ENCODE measurements at regions not wholly inside any gene's neighbourhood (a gene's known extent, or its start where the extent isn't known, plus 50 kb on each side); places are given as distances from the start of the nearest gene placed in this dataset.

GRCh38 chr2:16261071-16261470 lies 320.7 kb downstream of the MYCN start:
- H3K4me1 ChIP-seq (ENCODE audit: insufficient read depth, low read length): no peaks in the 10 kb centered on the region
- no peak overlapping the region for H3K27ac ChIP-seq (ENCODE audit: low read depth in 1 of 2, low read length in 2 of 2)
- H3K27me3 Mint-ChIP-seq: no peaks in the 10 kb centered on the region
- H3K27me3 ChIP-seq (ENCODE audit: control insufficient read depth in 1 of 2, insufficient read depth in 2 of 2, low read length in 2 of 2): no peaks in the 10 kb centered on the region
- POLR2A ChIA-PET: no interaction called here
- DNase-seq (no peak), ATAC-seq (ENCODE audit: poor library complexity) (no peak)
- no peaks in the 10 kb centered on the region for H3K9me3 ChIP-seq (ENCODE audit: control insufficient read depth in 1 of 2, insufficient read depth in 1 of 2, low read length in 2 of 2)
- no peak overlapping the region for H3K4me3 ChIP-seq (ENCODE audit: low read length)
- no peaks in the 10 kb centered on the region for H3K36me3 Mint-ChIP-seq (ENCODE audit: low read depth)
- no peak for TF ChIP-seq CTCF (IDR thresholded peaks at IDR 0.05)
- CTCF ChIA-PET: no interaction called here
- H3K4me1 Mint-ChIP-seq (ENCODE audit: low read depth): peaks cover 11% of the 10 kb centered on the region
- H3K36me3 ChIP-seq (ENCODE audit: insufficient read depth, low read length): no peaks in the 10 kb centered on the region
- no peak overlapping the region for H3K4me3 Mint-ChIP-seq
- intact Hi-C loops (cut with DNase I, micrococcal nuclease): no loop called here
- no peaks in the 10 kb centered on the region for H3K9me3 Mint-ChIP-seq
- no peak overlapping the region for H3K27ac Mint-ChIP-seq

DNA sequence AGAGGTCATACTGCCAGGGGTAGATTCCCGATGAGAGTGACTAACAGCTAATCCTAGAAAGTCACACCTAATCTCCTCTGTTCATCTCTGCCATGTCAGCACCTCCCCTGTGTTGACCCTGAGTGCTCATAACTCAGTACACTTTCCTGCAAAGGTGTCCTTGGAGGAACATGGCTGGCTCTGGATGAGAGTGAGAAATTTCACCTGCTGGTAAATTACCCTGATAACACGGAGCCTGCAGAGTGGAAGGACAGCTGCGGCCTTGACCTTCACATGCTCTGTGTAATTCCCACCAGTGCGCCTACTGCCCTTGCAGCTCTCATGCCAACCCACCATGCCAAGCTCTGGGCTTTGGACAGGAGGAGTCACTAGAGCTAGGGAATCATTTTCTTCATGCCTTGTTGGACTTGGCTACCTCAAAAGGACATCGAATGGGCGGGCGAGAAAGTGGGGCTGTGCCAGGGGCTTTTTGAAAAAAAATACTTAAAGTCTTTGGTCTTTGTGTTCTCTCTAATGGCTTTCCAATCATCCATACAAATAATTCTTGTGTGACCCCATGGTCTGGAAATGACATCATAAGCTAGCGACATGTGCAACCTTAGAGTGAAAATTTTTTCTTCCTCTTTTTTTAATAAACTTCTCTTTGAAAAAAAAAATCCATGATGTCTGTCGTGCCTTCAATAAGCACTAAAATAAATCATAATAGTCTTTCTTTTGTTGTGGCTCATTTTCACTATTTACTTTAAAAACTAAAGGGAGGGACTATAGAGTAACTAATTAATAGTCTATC lies 319.9 kb downstream of the MYCN start:
- H3K4me3 ChIP-seq (ENCODE audit: low read length): no peak overlapping the region
- no peaks in the 10 kb centered on the region for H3K9me3 Mint-ChIP-seq
- no peaks in the 10 kb centered on the region for H3K27me3 Mint-ChIP-seq
- no peak for DNase-seq
- peaks cover 11% of the 10 kb centered on the region for H3K4me1 Mint-ChIP-seq (ENCODE audit: low read depth)
- no peaks in the 10 kb centered on the region for H3K36me3 ChIP-seq (ENCODE audit: insufficient read depth, low read length)
- ChIA-PET POLR2A (no interaction called here), CTCF (no interaction called here)
- intact Hi-C loops (cut with DNase I, micrococcal nuclease): no loop called here
- H3K36me3 Mint-ChIP-seq (ENCODE audit: low read depth): no peaks in the 10 kb centered on the region
- H3K27me3 ChIP-seq (ENCODE audit: control insufficient read depth in 1 of 2, insufficient read depth in 2 of 2, low read length in 2 of 2): no peaks in the 10 kb centered on the region
- no peaks in the 10 kb centered on the region for H3K9me3 ChIP-seq (ENCODE audit: control insufficient read depth in 1 of 2, insufficient read depth in 1 of 2, low read length in 2 of 2)
- H3K27ac Mint-ChIP-seq: no peak overlapping the region
- no peak overlapping the region for H3K27ac ChIP-seq (ENCODE audit: low read depth in 1 of 2, low read length in 2 of 2)
- ATAC-seq (ENCODE audit: poor library complexity): no peak
- H3K4me3 Mint-ChIP-seq: no peak overlapping the region
- no peaks in the 10 kb centered on the region for H3K4me1 ChIP-seq (ENCODE audit: insufficient read depth, low read length)
- TF ChIP-seq CTCF (IDR thresholded peaks at IDR 0.05): no peak

DNA sequence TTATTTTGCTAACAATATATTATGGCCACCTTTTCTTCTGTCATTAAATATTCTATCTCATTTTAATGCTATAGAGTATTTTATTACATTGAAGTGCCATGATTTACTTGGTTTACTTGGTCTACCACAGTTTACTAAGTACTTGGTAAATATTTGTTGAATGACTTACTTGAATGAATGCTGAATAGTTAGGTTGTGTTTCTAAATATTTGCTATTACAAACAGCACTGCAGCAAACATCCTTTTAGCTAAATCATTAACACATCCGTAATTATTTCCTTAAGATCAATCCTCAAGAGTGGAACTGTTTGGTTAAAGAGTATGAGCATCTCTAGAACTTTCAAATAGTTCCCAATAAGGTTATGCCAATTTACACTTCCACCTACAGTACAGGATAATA lies 318.7 kb downstream of the MYCN start:
- no peaks in the 10 kb centered on the region for H3K27me3 Mint-ChIP-seq

More for the DNA sequence above, 318.7 kb downstream of the MYCN start:
- no peaks in the 10 kb centered on the region for H3K36me3 ChIP-seq (ENCODE audit: insufficient read depth, low read length)
- no peak overlapping the region for H3K27ac ChIP-seq (ENCODE audit: low read depth in 1 of 2, low read length in 2 of 2)
- TF ChIP-seq CTCF (IDR thresholded peaks at IDR 0.05): no peak
- no peaks in the 10 kb centered on the region for H3K9me3 ChIP-seq (ENCODE audit: control insufficient read depth in 1 of 2, insufficient read depth in 1 of 2, low read length in 2 of 2)
- ATAC-seq (ENCODE audit: poor library complexity) (no peak), DNase-seq (no peak)
- Mint-ChIP-seq H3K4me3 (no peak overlapping the region), H3K36me3 (ENCODE audit: low read depth) (no peaks in the 10 kb centered on the region), H3K27ac (no peak overlapping the region), H3K4me1 (ENCODE audit: low read depth) (peaks cover 11% of the 10 kb centered on the region), H3K9me3 (no peaks in the 10 kb centered on the region)
- intact Hi-C loops (cut with DNase I, micrococcal nuclease): no loop called here
- no peaks in the 10 kb centered on the region for H3K27me3 ChIP-seq (ENCODE audit: control insufficient read depth in 1 of 2, insufficient read depth in 2 of 2, low read length in 2 of 2)
- H3K4me3 ChIP-seq (ENCODE audit: low read length): no peak overlapping the region
- ChIA-PET POLR2A (no interaction called here), CTCF (no interaction called here)
- no peaks in the 10 kb centered on the region for H3K4me1 ChIP-seq (ENCODE audit: insufficient read depth, low read length)
